ENCODE measurements at regions not wholly inside any gene's neighbourhood (a gene's known extent, or its start where the extent isn't known, plus 50 kb on each side); places are given as distances from the start of the nearest gene placed in this dataset.

DNA sequence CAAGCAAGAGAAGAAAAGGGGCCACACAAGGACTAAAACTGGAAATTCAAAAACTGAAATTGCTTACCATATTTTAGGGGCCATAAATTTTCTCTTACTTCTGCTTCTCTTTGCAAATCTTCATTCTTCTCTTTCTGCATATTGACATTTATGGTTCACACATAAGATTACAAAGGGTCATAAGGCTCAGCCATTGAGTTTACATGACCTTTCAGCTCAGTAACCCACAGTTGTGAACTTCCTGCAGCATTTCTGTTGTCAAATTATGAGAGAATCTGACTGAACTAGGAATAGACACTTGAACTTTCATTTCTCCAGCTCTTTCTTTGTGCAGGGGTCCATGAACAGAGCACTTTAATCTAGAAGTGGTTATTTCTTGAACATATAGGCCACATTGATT is 434.8 kb upstream of the CT83 start:
- no peak for TF ChIP-seq POLR2A (IDR thresholded peaks at IDR 0.05)
- TF ChIP-seq, protein P1, sequence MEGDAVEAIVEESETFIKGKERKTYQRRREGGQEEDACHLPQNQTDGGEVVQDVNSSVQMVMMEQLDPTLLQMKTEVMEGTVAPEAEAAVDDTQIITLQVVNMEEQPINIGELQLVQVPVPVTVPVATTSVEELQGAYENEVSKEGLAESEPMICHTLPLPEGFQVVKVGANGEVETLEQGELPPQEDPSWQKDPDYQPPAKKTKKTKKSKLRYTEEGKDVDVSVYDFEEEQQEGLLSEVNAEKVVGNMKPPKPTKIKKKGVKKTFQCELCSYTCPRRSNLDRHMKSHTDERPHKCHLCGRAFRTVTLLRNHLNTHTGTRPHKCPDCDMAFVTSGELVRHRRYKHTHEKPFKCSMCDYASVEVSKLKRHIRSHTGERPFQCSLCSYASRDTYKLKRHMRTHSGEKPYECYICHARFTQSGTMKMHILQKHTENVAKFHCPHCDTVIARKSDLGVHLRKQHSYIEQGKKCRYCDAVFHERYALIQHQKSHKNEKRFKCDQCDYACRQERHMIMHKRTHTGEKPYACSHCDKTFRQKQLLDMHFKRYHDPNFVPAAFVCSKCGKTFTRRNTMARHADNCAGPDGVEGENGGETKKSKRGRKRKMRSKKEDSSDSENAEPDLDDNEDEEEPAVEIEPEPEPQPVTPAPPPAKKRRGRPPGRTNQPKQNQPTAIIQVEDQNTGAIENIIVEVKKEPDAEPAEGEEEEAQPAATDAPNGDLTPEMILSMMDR (IDR thresholded peaks at IDR 0.05) = no peak
